ENCODE measurements at regions not wholly inside any gene's neighbourhood (a gene's known extent, or its start where the extent isn't known, plus 50 kb on each side); places are given as distances from the start of the nearest gene placed in this dataset.

DNA sequence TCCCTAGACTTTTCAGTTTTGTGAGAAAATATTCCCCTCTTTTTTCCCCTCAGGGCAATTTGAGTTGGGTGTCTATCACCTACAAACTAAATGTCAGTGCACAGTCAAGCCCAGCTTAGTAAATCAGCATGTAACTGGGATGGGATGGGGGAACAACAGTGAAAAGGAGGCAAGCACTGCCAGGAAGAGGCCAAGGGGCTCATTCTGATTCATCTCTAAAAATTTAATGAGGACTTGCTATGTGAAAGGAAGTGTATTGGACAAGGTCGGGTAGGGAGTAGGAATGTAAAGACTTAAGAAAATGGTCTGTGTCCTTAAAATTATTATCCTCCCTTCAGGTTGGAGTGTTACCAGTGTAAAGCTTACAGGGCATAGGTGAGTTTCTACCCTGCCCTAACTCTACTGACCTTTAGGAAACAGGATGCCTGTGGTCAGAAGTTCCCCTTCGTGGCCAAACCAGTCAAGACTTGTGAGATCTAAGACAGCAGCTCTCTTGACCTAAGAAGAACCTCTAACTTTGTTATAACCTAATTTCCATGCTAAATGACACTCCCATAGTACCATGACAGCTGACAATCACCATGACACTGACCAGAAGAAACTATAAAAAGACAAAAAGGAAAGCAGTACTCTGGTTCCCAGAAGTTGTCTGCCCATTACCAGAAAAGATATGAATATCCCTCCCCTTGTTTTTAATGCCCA lies 194.4 kb upstream of the LDB2 start:
- TF ChIP-seq, protein P1, sequence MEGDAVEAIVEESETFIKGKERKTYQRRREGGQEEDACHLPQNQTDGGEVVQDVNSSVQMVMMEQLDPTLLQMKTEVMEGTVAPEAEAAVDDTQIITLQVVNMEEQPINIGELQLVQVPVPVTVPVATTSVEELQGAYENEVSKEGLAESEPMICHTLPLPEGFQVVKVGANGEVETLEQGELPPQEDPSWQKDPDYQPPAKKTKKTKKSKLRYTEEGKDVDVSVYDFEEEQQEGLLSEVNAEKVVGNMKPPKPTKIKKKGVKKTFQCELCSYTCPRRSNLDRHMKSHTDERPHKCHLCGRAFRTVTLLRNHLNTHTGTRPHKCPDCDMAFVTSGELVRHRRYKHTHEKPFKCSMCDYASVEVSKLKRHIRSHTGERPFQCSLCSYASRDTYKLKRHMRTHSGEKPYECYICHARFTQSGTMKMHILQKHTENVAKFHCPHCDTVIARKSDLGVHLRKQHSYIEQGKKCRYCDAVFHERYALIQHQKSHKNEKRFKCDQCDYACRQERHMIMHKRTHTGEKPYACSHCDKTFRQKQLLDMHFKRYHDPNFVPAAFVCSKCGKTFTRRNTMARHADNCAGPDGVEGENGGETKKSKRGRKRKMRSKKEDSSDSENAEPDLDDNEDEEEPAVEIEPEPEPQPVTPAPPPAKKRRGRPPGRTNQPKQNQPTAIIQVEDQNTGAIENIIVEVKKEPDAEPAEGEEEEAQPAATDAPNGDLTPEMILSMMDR (IDR thresholded peaks at IDR 0.05; ENCODE audit: insufficient read depth, low read length, poor library complexity, severe bottlenecking) = no peak
- DNase-seq (ENCODE audit: extremely low read depth, insufficient read length) = no peak

DNA sequence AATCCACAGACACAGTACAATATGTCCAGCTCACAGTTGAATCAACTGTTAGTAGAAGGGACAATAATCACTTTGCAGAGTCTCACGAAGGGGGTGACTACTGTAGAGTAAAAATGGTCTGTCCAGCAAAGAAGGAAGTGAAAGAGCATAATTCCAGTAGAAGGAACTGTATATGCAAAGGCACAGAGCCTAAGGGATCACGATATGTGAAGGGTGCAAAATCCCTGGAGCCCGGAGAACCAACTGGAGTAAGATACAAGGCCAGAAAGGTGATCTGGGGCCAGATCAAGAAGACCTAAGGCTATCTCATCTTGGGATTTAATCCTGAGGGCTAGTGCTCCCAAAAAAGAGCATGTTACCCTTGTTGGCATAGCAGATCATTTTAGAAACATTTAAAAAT lies 192.7 kb upstream of the LDB2 start:
- DNase-seq (ENCODE audit: extremely low read depth, insufficient read length) = no peak
- H3K36me3 ChIP-seq (ENCODE audit: control insufficient read depth, insufficient read depth, low read length) = no peaks in the 10 kb centered on the region
- no peak overlapping the region for H3K4me3 ChIP-seq (replicated peaks; ENCODE audit: low read depth, low read length)
- H3K27me3 ChIP-seq (replicated peaks; ENCODE audit: control insufficient read depth, insufficient read depth, low read length) = no peaks in the 10 kb centered on the region
- TF ChIP-seq, protein P1 (IDR thresholded peaks at IDR 0.05; ENCODE audit: insufficient read depth, low read length, poor library complexity, severe bottlenecking) = no peak

More for the DNA sequence above, 194.4 kb upstream of the LDB2 start:
- Histone ChIP-seq H3K27me3 (replicated peaks; ENCODE audit: control insufficient read depth, insufficient read depth, low read length) (no peaks in the 10 kb centered on the region), H3K4me3 (replicated peaks; ENCODE audit: low read depth, low read length) (0 out of 2 replicates have a peak overlapping the region, but pooled peaks have one; percentile 10), H3K36me3 (ENCODE audit: control insufficient read depth, insufficient read depth, low read length) (no peaks in the 10 kb centered on the region)

DNA sequence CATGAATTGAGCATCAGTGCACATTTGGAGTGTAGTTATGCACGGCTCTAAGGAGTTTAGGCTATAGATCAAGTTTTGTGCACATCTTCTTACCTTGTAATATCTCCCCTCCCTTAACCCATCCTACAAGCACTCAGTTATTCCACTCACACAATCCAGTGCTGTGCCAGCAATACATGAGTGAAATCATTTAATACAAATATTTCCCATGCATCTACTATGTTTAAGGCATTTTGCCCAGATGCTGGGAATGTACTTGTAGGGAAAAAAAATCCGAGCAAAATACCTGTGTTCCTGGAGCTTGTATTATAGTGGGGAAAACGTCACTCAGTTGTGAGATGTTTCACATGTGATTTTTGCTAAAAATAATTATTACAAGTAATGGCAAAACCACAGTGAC lies 191.6 kb upstream of the LDB2 start:
- Histone ChIP-seq H3K4me3 (replicated peaks; ENCODE audit: low read depth, low read length) (no peak overlapping the region), H3K36me3 (ENCODE audit: control insufficient read depth, insufficient read depth, low read length) (no peaks in the 10 kb centered on the region)

DNA sequence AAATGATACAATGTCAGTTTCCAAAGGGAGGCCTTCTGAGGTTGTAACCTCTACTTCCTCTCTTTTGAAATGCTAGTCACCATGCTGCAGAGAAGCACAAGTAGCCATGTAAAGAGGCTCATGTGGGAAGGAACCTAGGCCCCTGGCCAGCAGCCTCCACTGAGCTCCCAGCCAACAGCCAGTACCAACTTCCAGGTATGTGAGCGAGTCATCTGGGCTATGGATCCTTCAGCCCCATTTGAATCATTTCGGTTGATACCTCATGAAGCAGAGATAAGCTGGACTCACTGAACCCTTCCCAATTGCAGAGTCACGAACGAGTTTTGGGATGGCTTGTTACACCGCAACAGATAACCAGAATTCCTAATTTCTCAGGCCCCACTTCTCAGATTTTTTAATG lies 187.0 kb upstream of the LDB2 start:
- TF ChIP-seq, protein P1 (IDR thresholded peaks at IDR 0.05; ENCODE audit: insufficient read depth, low read length, poor library complexity, severe bottlenecking) = no peak
- DNase-seq (ENCODE audit: extremely low read depth, insufficient read length) = no peak
- H3K27me3 ChIP-seq (replicated peaks; ENCODE audit: control insufficient read depth, insufficient read depth, low read length) = no peaks in the 10 kb centered on the region
- no peak overlapping the region for H3K4me3 ChIP-seq (replicated peaks; ENCODE audit: low read depth, low read length)
- no peaks in the 10 kb centered on the region for H3K36me3 ChIP-seq (ENCODE audit: control insufficient read depth, insufficient read depth, low read length)

More for the DNA sequence above, 191.6 kb upstream of the LDB2 start:
- TF ChIP-seq, protein P1 (IDR thresholded peaks at IDR 0.05; ENCODE audit: insufficient read depth, low read length, poor library complexity, severe bottlenecking) = no peak
- no peaks in the 10 kb centered on the region for H3K27me3 ChIP-seq (replicated peaks; ENCODE audit: control insufficient read depth, insufficient read depth, low read length)
- DNase-seq (ENCODE audit: extremely low read depth, insufficient read length) = no peak

DNA sequence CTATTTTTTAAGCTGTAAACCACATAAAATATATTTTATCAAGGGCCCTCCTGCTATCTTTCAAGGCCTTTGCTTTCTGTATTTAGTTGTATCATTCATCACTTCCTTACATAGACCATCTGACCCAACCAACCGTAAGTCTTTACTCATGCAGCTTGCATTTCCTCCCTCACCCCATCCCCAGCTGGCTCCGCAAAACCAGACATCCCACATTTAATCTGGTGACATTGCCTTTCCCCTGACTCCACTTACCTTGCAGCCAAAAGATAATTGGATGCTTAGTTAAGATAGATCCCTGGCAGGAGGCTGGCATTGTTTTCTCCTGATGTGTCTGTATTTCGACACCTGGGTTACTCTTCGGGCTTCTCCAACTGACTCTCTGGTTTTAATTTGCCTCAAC lies 183.7 kb upstream of the LDB2 start:
- Histone ChIP-seq H3K4me3 (replicated peaks; ENCODE audit: low read depth, low read length) (no peak overlapping the region), H3K27me3 (replicated peaks; ENCODE audit: control insufficient read depth, insufficient read depth, low read length) (no peaks in the 10 kb centered on the region), H3K36me3 (ENCODE audit: control insufficient read depth, insufficient read depth, low read length) (no peaks in the 10 kb centered on the region)
- no peak for DNase-seq (ENCODE audit: extremely low read depth, insufficient read length)
- TF ChIP-seq, protein P1 (IDR thresholded peaks at IDR 0.05; ENCODE audit: insufficient read depth, low read length, poor library complexity, severe bottlenecking) = no peak
